HG02610 (cell line): ENCODE measurements at regions not wholly inside any gene's neighbourhood (a gene's known extent, or its start where the extent isn't known, plus 50 kb on each side); places are given as distances from the start of the nearest gene placed in this dataset.

Source experiments
- ATAC-seq: cut with Tn5 transposase; IDR thresholded peaks from one replicate; pipeline ENCODE4 v1.9.1; 2021; ENCODE audit warnings: mild to moderate bottlenecking, moderate library complexity; ENCODE audit not compliant: unreplicated experiment

DNA sequence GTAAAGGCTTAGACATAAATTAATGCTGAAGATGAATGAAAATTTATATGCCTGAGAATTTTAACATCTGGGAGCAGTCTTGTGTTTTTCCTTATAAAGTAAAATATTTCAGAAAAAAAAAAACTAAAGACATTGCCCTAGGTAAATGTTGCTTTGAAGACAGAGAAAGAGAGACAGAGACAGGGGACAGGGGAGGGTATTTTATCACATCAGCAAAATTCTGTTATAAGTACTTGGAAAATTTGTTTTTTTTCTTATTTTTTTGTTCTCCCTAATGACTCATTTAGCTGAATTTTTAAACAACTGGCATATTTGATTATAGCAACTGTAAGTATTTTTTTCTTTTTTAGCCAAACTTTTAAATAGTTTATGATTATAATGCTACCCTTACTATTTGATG is 1540.6 kb upstream of the GBE1 start:
- ATAC-seq, result no peak

GRCh38 chr3:83317605-83318004 is 1556.2 kb upstream of the GBE1 start:
- no peak for ATAC-seq

GRCh38 chr3:83320726-83321125 is 1559.3 kb upstream of the GBE1 start:
- ATAC-seq, result no peak

GRCh38 chr3:83321457-83321856 is 1560.0 kb upstream of the GBE1 start:
- ATAC-seq, result no peak

DNA sequence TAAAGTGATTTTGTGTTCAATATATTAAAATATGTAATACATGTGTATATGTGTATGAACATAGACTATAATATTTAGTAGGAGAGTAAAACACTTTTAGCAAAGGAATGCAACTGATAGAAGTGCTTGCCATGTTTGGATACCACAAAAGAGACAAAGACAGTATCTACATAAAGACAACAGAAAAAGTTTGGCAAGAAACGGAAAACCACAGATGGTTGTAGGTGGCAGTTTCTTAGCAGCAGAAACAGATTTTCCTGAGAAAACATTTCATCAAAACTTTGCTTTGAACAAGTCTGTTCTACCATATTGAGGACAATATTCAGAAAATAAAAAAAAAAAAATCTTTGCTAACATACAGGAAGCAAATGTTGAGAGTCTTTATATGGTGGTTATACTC is 1560.4 kb upstream of the GBE1 start:
- ATAC-seq, result no peak

GRCh38 chr3:83354205-83354604 is 1592.8 kb upstream of the GBE1 start:
- ATAC-seq, result no peak

GRCh38 chr3:83393276-83393675 is 1565.5 kb upstream of the CADM2 start:
- ATAC-seq, result no peak

- no peak for ATAC-seq
Measured at GRCh38 chr3:83403927-83404326, 1554.9 kb upstream of the CADM2 start.

GRCh38 chr3:83426300-83426699 is 1532.5 kb upstream of the CADM2 start:
- no peak for ATAC-seq

DNA sequence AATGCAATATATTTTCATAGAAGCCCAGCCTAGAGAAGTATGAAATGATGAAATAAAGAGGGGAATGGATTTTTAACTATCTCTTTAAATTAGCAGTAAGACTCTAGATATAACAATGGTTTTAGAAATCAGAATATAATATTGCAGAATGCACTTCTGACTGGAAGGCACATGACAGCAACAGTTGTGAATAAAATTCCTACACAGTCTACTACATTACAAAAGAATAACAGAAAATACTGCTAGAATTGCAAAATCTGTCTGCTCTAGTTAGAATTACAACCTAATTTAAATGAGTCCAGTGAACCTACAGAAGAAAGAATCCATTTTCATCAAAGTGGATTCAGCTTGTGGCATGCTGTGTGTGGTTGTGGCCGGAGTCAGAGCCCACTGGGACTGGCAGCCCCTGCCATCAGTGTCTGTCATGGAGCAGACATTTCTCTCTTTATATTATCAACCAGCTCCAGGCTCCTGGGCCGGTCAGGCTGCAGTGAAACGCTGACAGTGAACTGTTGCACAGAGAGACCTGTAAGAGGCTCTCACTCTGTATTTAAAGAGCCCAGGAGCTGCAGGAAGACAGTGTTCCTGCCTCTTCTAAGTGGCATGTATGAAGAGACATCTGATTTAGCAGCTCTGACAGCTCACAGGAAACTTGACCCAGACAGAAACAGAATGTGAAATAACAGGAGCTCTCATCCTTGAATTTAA is 1523.8 kb upstream of the CADM2 start:
- ATAC-seq, result no peak

DNA sequence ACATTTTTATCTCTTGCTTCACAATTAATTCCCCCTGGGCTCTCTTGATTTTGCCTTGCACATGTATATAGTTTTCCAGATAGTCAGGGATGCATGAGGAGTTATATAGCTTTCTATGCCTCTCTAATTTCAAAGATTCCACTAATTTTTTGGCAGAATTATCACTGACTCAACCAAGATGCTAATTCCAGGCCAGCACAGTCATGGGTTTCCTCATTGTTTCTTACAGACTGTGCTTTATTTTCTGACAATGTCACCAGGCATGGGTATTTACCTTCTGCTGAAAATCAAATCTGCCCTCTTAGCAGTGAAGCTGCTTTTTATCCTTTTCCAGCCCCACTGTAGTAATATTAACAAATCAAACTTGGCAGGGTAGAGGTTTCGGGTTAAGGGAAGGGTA is 1520.6 kb upstream of the CADM2 start:
- no peak for ATAC-seq

- ATAC-seq, result no peak
Measured at GRCh38 chr3:83453056-83453455, 1505.7 kb upstream of the CADM2 start.

- no peak for ATAC-seq
Measured at GRCh38 chr3:83454353-83454752, 1504.4 kb upstream of the CADM2 start.

DNA sequence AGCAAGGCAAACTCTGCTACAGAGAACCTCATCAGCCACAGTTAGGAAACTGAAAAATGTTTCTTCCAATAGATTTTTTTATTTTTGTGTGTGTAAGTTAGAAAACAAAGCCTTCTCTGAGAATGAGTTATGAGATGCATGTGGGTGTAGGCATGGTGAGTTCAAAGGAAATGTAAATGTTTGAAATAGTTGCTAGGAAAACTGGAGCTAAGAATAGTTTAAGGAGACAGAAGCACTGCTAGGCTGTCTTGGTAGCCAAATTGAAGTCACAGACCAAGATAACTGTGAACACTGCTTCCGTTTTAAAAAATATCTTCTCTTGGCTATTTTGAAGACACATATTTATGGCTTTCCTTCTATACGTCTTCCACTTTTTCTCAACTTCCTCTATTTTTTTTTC is 1501.2 kb upstream of the CADM2 start:
- no peak for ATAC-seq

GRCh38 chr3:83460052-83460451 is 1498.7 kb upstream of the CADM2 start:
- no peak for ATAC-seq

GRCh38 chr3:83461411-83461810 is 1497.4 kb upstream of the CADM2 start:
- no peak for ATAC-seq

DNA sequence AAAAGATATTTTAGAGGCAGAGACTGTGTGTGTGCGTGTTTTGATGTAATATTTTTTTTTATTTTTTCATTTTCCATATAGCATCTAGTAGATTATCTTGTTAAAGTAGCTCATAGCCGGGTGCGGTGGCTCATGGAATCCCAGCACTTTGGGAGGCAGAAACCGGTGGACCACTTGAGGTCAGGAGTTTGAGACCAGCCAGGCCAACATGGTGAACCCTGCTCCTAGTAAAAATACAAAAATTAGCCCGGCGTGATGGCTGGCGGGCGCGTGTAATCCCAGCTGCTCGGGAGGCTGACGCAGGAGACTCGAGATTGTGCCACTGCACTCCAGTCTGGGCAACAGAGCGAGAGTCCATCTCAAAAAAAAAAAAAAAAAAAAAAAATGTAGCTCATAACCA is 1481.2 kb upstream of the CADM2 start:
- no peak for ATAC-seq

DNA sequence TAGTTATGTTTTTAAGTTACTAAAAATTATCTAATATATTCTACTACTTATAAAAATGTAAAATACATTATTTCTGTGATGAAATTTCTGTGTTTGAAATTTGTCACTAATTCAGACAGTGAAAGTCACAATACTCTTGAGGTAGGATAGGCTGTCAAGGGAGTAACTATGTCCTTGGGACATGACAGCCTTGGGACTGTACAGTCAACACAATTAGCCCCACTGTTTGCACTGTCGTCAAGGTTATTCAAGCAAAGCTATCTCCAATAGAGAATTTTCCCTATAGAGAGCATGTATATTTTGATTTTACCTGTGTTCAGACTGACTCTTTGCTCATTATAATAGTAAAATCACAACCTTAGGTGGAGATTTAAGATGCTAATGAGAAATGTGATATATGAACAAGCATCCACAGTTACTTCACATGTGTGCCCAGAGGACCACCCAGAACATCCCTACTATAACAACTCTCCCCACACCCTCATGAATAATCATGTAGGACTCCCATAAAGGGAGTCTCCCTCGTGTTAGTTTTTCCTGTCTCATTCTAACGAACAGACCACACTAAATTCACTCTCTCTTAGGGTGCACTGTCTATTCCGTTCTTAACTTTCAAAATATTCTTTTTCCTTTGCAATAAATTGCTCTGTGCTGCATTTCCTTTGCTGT is 1476.3 kb upstream of the CADM2 start:
- ATAC-seq, result no peak

- no peak for ATAC-seq
Measured at GRCh38 chr3:83496462-83496861, 1462.3 kb upstream of the CADM2 start.

GRCh38 chr3:83498361-83499016 is 1460.3 kb upstream of the CADM2 start:
- no peak for ATAC-seq

DNA sequence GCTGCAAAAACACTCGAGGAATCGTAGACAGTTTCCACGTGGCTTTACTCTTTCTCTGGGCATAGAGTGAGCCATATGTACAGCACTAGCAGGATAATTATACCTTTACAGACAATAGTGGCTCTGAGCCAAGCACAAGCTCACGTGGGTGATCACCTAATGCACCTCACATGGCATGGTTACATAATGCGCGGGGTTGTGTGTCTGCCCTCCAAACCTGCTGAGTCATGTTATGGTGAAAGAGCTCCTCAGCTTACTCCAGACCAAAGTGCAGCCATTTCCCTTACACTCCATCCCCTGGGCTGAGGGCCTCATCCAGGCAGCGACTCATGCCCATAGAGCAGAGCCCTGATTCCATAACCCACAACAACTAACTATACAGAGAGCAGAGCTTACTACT is 1458.4 kb upstream of the CADM2 start:
- no peak for ATAC-seq

DNA sequence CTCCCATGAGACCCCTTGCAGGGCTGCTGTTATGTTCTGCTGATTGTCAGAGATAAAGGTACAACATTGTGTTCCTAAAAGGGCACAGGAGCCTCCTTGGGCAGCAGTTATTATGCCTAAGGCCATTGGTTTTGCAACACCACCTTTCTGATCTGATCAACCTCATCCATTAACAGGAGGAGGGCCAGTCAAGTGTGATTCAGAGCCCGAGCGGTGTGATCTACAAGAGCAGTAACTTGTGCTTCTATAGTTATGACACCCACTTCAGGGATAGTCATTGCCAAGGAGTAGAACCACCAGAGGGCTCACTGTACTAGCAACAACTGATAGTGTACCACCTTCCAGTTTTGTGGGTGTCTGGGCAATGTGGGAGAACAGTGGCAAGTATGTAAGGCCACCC is 1457.9 kb upstream of the CADM2 start:
- ATAC-seq, result no peak
